K562 (cell line): ENCODE measurements at regions not wholly inside any gene's neighbourhood (a gene's known extent, or its start where the extent isn't known, plus 50 kb on each side); places are given as distances from the start of the nearest gene placed in this dataset.

ENCODE experiments used
- CC2D1A ChIP-seq: fragments of 450-650 bp; IDR thresholded peaks from 2 replicates; pipeline ENCODE4 v1.6.1; 2017; ENCODE audit warnings: mild to moderate bottlenecking
- FOXK2 ChIP-seq, 2 experiments: fragments of 450-650 bp; IDR thresholded peaks in 1 of 2; conservative IDR thresholded peaks in 1 of 2; 2 replicates each; pipeline ENCODE4 v1.6.1; 2016; ENCODE audit warnings: low read depth in 2 of 2, mild to moderate bottlenecking in 1 of 2
- MTF1 ChIP-seq: fragments of 250-450 bp; sonication (Bioruptor Pico); IDR thresholded peaks from 2 replicates; pipeline ENCODE4 v1.9.0; 2021; ENCODE audit warnings: moderate library complexity, mild to moderate bottlenecking, inconsistent platforms, borderline replicate concordance
- NR2F6 ChIP-seq: fragments of 450-650 bp; formaldehyde crosslinking; IDR thresholded peaks from 2 replicates; pipeline ENCODE4 v1.4.0; 2020; ENCODE audit warnings: mild to moderate bottlenecking
- OTX1 ChIP-seq: fragments of 450-650 bp; formaldehyde crosslinking; IDR thresholded peaks from 2 replicates; pipeline ENCODE4 v1.4.0; 2022; ENCODE audit warnings: mild to moderate bottlenecking
- POLR2B ChIP-seq: fragments of 450-650 bp; IDR thresholded peaks from 2 replicates; pipeline ENCODE4 v1.6.1; 2018; ENCODE audit warnings: low read depth; ENCODE audit not compliant: partially characterized antibody
- ZC3H4 ChIP-seq: sonication (generic); formaldehyde crosslinking; IDR thresholded peaks from 2 replicates; pipeline ENCODE4 v1.9.0; 2021; ENCODE audit warnings: missing genetic modification reagents, borderline replicate concordance
- ZZZ3 ChIP-seq: fragments of 450-650 bp; IDR thresholded peaks from 2 replicates; pipeline ENCODE4 v1.6.1; 2016; ENCODE audit warnings: antibody characterized with exemption, mild to moderate bottlenecking, moderate library complexity
- TF ChIP-seq, protein P1 (sequence below): fragments of 450-650 bp; IDR thresholded peaks from 2 replicates; pipeline ENCODE4 v1.6.1; 2017; ENCODE audit warnings: mild to moderate bottlenecking, moderate library complexity
- TF ChIP-seq, protein P2 (sequence below): fragments of 250-450 bp; sonication (Bioruptor Pico); IDR thresholded peaks from 2 replicates; pipeline ENCODE4 v1.4.0; 2020; ENCODE audit warnings: mild to moderate bottlenecking, moderate library complexity
- TF ChIP-seq, protein P3 (sequence below): sonication (generic); formaldehyde crosslinking; IDR thresholded peaks from 2 replicates; pipeline ENCODE4 v1.8.1; 2023; ENCODE audit warnings: mild to moderate bottlenecking, missing genetic modification reagents, moderate library complexity
- TF ChIP-seq, protein P4 (sequence below): fragments of 450-650 bp; formaldehyde crosslinking; conservative IDR thresholded peaks from 2 replicates; pipeline ENCODE4 v1.4.0; 2022; ENCODE audit warnings: mild to moderate bottlenecking, missing genetic modification characterization

DNA sequence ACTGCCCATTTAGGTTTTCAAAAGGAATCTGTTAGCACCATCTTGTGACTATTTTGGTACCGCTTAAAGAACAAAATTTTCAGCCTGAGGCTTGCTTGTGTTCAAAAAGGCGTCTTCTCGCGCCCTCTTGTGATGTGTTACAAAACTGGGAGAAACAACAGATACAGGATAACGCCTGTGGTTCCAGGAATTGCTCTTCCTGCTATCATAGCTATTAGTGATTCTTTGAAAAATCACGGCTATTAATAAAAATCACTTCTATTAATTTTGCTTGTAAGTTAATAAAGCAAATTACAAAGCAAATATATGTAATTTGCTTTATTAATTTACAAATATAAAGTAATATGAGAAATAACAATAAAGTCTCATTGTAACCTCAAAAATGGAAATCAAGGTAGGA lies 82.2 kb upstream of the ABCD3 start (continued):
- TF ChIP-seq, protein P1, sequence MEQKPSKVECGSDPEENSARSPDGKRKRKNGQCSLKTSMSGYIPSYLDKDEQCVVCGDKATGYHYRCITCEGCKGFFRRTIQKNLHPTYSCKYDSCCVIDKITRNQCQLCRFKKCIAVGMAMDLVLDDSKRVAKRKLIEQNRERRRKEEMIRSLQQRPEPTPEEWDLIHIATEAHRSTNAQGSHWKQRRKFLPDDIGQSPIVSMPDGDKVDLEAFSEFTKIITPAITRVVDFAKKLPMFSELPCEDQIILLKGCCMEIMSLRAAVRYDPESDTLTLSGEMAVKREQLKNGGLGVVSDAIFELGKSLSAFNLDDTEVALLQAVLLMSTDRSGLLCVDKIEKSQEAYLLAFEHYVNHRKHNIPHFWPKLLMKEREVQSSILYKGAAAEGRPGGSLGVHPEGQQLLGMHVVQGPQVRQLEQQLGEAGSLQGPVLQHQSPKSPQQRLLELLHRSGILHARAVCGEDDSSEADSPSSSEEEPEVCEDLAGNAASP = no peak
- TF ChIP-seq MTF1 (CRISPR knock-in tag) (no peak), FOXK2 (conservative IDR thresholded peaks at IDR 0.05 in 1 of 2, IDR thresholded peaks at IDR 0.05 in 1 of 2; ENCODE audit: low read depth in 2 of 2) (0 out of 4 replicates have a peak, but pooled peaks of 1 of the 2 experiments have one; percentile 30), CC2D1A (0 out of 2 replicates have a peak, but pooled peaks have one; percentile 39), OTX1 (CRISPR knock-in tag) (no peak), ZC3H4 (no peak), ZZZ3 (no peak), POLR2B (no peak), NR2F6 (no peak)
- TF ChIP-seq, protein P2, sequence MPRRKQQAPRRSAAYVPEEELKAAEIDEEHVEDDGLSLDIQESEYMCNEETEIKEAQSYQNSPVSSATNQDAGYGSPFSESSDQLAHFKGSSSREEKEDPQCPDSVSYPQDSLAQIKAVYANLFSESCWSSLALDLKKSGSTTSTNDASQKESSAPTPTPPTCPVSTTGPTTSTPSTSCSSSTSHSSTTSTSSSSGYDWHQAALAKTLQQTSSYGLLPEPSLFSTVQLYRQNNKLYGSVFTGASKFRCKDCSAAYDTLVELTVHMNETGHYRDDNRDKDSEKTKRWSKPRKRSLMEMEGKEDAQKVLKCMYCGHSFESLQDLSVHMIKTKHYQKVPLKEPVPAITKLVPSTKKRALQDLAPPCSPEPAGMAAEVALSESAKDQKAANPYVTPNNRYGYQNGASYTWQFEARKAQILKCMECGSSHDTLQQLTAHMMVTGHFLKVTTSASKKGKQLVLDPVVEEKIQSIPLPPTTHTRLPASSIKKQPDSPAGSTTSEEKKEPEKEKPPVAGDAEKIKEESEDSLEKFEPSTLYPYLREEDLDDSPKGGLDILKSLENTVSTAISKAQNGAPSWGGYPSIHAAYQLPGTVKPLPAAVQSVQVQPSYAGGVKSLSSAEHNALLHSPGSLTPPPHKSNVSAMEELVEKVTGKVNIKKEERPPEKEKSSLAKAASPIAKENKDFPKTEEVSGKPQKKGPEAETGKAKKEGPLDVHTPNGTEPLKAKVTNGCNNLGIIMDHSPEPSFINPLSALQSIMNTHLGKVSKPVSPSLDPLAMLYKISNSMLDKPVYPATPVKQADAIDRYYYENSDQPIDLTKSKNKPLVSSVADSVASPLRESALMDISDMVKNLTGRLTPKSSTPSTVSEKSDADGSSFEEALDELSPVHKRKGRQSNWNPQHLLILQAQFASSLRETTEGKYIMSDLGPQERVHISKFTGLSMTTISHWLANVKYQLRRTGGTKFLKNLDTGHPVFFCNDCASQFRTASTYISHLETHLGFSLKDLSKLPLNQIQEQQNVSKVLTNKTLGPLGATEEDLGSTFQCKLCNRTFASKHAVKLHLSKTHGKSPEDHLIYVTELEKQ (CRISPR knock-in tag) = no peak
- TF ChIP-seq, protein P3, sequence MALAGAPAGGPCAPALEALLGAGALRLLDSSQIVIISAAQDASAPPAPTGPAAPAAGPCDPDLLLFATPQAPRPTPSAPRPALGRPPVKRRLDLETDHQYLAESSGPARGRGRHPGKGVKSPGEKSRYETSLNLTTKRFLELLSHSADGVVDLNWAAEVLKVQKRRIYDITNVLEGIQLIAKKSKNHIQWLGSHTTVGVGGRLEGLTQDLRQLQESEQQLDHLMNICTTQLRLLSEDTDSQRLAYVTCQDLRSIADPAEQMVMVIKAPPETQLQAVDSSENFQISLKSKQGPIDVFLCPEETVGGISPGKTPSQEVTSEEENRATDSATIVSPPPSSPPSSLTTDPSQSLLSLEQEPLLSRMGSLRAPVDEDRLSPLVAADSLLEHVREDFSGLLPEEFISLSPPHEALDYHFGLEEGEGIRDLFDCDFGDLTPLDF (CRISPR knock-in tag) = no peak
- TF ChIP-seq, protein P4, sequence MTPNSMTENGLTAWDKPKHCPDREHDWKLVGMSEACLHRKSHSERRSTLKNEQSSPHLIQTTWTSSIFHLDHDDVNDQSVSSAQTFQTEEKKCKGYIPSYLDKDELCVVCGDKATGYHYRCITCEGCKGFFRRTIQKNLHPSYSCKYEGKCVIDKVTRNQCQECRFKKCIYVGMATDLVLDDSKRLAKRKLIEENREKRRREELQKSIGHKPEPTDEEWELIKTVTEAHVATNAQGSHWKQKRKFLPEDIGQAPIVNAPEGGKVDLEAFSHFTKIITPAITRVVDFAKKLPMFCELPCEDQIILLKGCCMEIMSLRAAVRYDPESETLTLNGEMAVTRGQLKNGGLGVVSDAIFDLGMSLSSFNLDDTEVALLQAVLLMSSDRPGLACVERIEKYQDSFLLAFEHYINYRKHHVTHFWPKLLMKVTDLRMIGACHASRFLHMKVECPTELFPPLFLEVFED (CRISPR knock-in tag) = no peak
